Tibial nerve (tissue), 4 donors: ENCODE measurements at regions not wholly inside any gene's neighbourhood (a gene's known extent, or its start where the extent isn't known, plus 50 kb on each side); places are given as distances from the start of the nearest gene placed in this dataset.

Experiments
- DNase-seq, 2 donors: peaks; one replicate each; pipeline ENCODE4 v3.0.0-alpha.2; 2019; ENCODE audit warnings: low spot score in 2 of 2
- H3K27ac ChIP-seq, 4 donors: fragments of 200-600 bp; sonication (generic) in 3 of 4; one replicate each; pipeline ENCODE4 v1.5.1; 2017 to 2019; ENCODE audit warnings: mild to moderate bottlenecking in 1 of 4
- H3K27me3 ChIP-seq, 2 donors: fragments of 200-600 bp; sonication (generic) in 1 of 2; one replicate each; pipeline versions ENCODE4 v1.5.1 to v1.6.0; 2017 to 2019
- H3K36me3 ChIP-seq, 3 donors: fragments of 200-600 bp; sonication (generic); one replicate each; pipeline ENCODE4 v1.5.1; 2018 to 2019
- H3K4me1 ChIP-seq, 4 donors: fragments of 200-600 bp; sonication (generic) in 3 of 4; one replicate each; pipeline ENCODE4 v1.5.1; 2017 to 2019
- H3K4me3 ChIP-seq, 4 donors: fragments of 200-600 bp; sonication (generic) in 3 of 4; one replicate each; pipeline ENCODE4 v1.5.1; 2017 to 2019; ENCODE audit warnings: mild to moderate bottlenecking in 1 of 4, moderate library complexity in 1 of 4
- H3K9me3 ChIP-seq, 4 donors: fragments of 200-600 bp; sonication (generic) in 3 of 4; one replicate each; pipeline ENCODE4 v1.5.1; 2017 to 2019
- CTCF ChIP-seq, 5 experiments: fragments of 200-600 bp in 3 of 5; fragments of 450-650 bp in 2 of 5; sonication (generic) in 3 of 5; IDR thresholded peaks; one replicate each; pipeline ENCODE4 v1.5.1; 2016 to 2019; ENCODE audit warnings: antibody characterized with exemption in 5 of 5, mild to moderate bottlenecking in 3 of 5, moderate library complexity in 2 of 5
- EP300 ChIP-seq, 2 donors: sonication (generic); formaldehyde crosslinking; IDR thresholded peaks; one replicate each; pipeline ENCODE4 v1.6.1; 2017; ENCODE audit warnings: antibody characterized with exemption in 2 of 2, mild to moderate bottlenecking in 1 of 2
- POLR2A ChIP-seq, 2 donors: fragments of 450-650 bp; IDR thresholded peaks; one replicate each; pipeline ENCODE4 v1.6.1; 2017; ENCODE audit warnings: antibody characterized with exemption in 2 of 2, mild to moderate bottlenecking in 2 of 2, moderate library complexity in 2 of 2
- WGBS, 2 donors: methylation state at CpG; one replicate each; pipeline ENCODE4 v1.1.5; 2018; 5-methylcytosine and 5-hydroxymethylcytosine counted together

GRCh38 chr15:29560896-29561295, 261.4 kb downstream of the TJP1 start:
- no peak for DNase-seq
- peaks cover 0 to 10% (median 0%) of the 10 kb centered on the region in 4 donors for H3K4me1 ChIP-seq
- H3K27me3 ChIP-seq, result no peaks in the 10 kb centered on the region
- H3K27ac ChIP-seq, result no peak overlapping the region
- TF ChIP-seq EP300 (IDR thresholded peaks at IDR 0.05) (no peak), POLR2A (IDR thresholded peaks at IDR 0.05) (no peak), CTCF (IDR thresholded peaks at IDR 0.05) (no peak)
- H3K9me3 ChIP-seq, result peaks cover 0 to 13% (median 0%) of the 10 kb centered on the region in 4 donors
- no peaks in the 10 kb centered on the region for H3K36me3 ChIP-seq
- WGBS, 2 donors, result 73 to 94% methylated on average over 2 of the region's 2 CpGs
- H3K4me3 ChIP-seq, result no peak overlapping the region

- 89 to 91% methylated on average over 9 of the region's 9 CpGs for WGBS, 2 donors
- Histone ChIP-seq H3K4me1 (peaks cover 0 to 16% (median 0%) of the 10 kb centered on the region in 4 donors), H3K4me3 (no peak overlapping the region), H3K36me3 (no peaks in the 10 kb centered on the region), H3K27ac (no peak overlapping the region), H3K27me3 (no peaks in the 10 kb centered on the region), H3K9me3 (peaks cover 0 to 15% (median 0%) of the 10 kb centered on the region in 4 donors)
- no peak for DNase-seq
- TF ChIP-seq CTCF (IDR thresholded peaks at IDR 0.05) (no peak), EP300 (IDR thresholded peaks at IDR 0.05) (no peak), POLR2A (IDR thresholded peaks at IDR 0.05) (no peak)
Measured at GRCh38 chr15:29558261-29558660, 264.0 kb downstream of the TJP1 start.

- H3K4me1 ChIP-seq, result peaks cover 0 to 16% (median 0%) of the 10 kb centered on the region in 4 donors
- WGBS, 2 donors, result 67 to 83% methylated on average over 5 to 6 of the region's 6 CpGs
- no peak overlapping the region for H3K27ac ChIP-seq
- H3K9me3 ChIP-seq, result peaks cover 0 to 7% (median 0%) of the 10 kb centered on the region in 4 donors
- DNase-seq, result no peak
- no peaks in the 10 kb centered on the region for H3K36me3 ChIP-seq
- TF ChIP-seq POLR2A (IDR thresholded peaks at IDR 0.05), result no peak
- TF ChIP-seq CTCF (IDR thresholded peaks at IDR 0.05), result no peak
- no peak for TF ChIP-seq EP300 (IDR thresholded peaks at IDR 0.05)
- no peak overlapping the region for H3K4me3 ChIP-seq
- no peaks in the 10 kb centered on the region for H3K27me3 ChIP-seq
Measured at GRCh38 chr15:29557171-29557570, 265.1 kb downstream of the TJP1 start.

GRCh38 chr15:29556380-29556779, 265.9 kb downstream of the TJP1 start:
- Histone ChIP-seq H3K4me1 (peaks cover 0 to 16% (median 0%) of the 10 kb centered on the region in 4 donors), H3K9me3 (peaks cover 0 to 4% (median 0%) of the 10 kb centered on the region in 4 donors), H3K4me3 (no peak overlapping the region), H3K27ac (peak overlapping the region in 1 of 4 donors; percentile 40), H3K27me3 (no peaks in the 10 kb centered on the region), H3K36me3 (no peaks in the 10 kb centered on the region)
- DNase-seq, result no peak
- no peak for TF ChIP-seq POLR2A (IDR thresholded peaks at IDR 0.05)
- TF ChIP-seq EP300 (IDR thresholded peaks at IDR 0.05), result peak in 1 of 2 donors; percentile 28
- 48 to 52% methylated on average over 4 of the region's 4 CpGs for WGBS, 2 donors

- no peak for DNase-seq
- Histone ChIP-seq H3K9me3 (peaks cover 0 to 4% (median 0%) of the 10 kb centered on the region in 4 donors), H3K27me3 (no peaks in the 10 kb centered on the region), H3K36me3 (no peaks in the 10 kb centered on the region), H3K4me3 (no peak overlapping the region), H3K27ac (no peak overlapping the region), H3K4me1 (peaks cover 0 to 16% (median 0%) of the 10 kb centered on the region in 4 donors)
- 33 to 37% methylated on average over 4 of the region's 4 CpGs for WGBS, 2 donors
- TF ChIP-seq EP300 (IDR thresholded peaks at IDR 0.05) (no peak), CTCF (IDR thresholded peaks at IDR 0.05) (no peak), POLR2A (IDR thresholded peaks at IDR 0.05) (no peak)
Measured at GRCh38 chr15:29554531-29554930, 267.7 kb downstream of the TJP1 start.
